ACC112 (cell line): ENCODE measurements at regions not wholly inside any gene's neighbourhood (a gene's known extent, or its start where the extent isn't known, plus 50 kb on each side); places are given as distances from the start of the nearest gene placed in this dataset.
A peak's percentile ranks its signal among the peaks of the same experiment; 100 is the strongest.
"Not testable (repeated sequence)": the region's sequence is repeated elsewhere in the genome, so short reads cannot be mapped to it uniquely, and the experiment has no call there.

Source experiments
- H2AFZ ChIP-seq: fragments of 200-600 bp; sonication (generic); one replicate; pipeline ENCODE4 v1.6.0; 2017; ENCODE audit warnings: antibody characterized with exemption, low read length; ENCODE audit not compliant: unreplicated experiment
- H3K27ac ChIP-seq: fragments of 200-600 bp; sonication (generic); 2 replicates; pipeline ENCODE4 v1.5.1; 2014; ENCODE audit warnings: low read depth, mild to moderate bottlenecking, antibody characterized with exemption, low read length, moderate library complexity
- H3K27me3 ChIP-seq: fragments of 200-600 bp; sonication (generic); 2 replicates; pipeline ENCODE4 v1.6.1; 2014; ENCODE audit warnings: mild to moderate bottlenecking, antibody characterized with exemption, low read length, moderate library complexity, mixed read lengths; ENCODE audit not compliant: insufficient read depth
- H3K36me3 ChIP-seq: fragments of 200-600 bp; sonication (generic); 2 replicates; pipeline ENCODE4 v1.6.1; 2016; ENCODE audit warnings: mild to moderate bottlenecking, antibody characterized with exemption, low read length, moderate library complexity, mixed read lengths; ENCODE audit not compliant: insufficient read depth
- H3K4me1 ChIP-seq: fragments of 200-600 bp; sonication (generic); one replicate; pipeline ENCODE4 v1.6.1; 2016; ENCODE audit warnings: low read length, mixed read lengths; ENCODE audit not compliant: insufficient read depth, unreplicated experiment, control insufficient read depth
- H3K4me3 ChIP-seq: fragments of 200-600 bp; sonication (generic); 2 replicates; pipeline ENCODE4 v1.5.1; 2014; ENCODE audit warnings: mild to moderate bottlenecking, low read depth, low read length
- H3K79me2 ChIP-seq: fragments of 200-600 bp; sonication (generic); one replicate; pipeline ENCODE4 v1.6.0; 2016; ENCODE audit warnings: low read length; ENCODE audit not compliant: control insufficient read depth, unreplicated experiment, insufficient read depth

DNA sequence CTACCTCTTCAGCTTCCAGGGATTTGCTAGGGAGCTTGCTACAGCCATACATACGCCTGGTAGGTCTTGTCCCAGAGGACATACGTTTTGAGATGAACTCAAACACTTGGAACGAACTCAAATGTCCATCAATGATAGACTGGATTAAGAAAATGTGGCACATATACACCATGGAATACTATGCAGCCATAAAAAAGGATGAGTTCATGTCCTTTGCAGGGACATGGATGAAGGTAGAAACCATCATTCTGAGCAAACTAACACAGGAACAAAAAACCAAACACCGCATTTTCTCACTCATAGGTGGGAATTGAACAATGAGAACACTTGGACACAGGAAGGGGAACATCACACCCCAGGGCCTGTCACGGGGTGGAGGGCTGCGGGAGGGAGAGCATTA is 68.6 kb upstream of the SGK1 start:
- H3K27me3 ChIP-seq, H3K4me3 ChIP-seq, H3K79me2 ChIP-seq, H3K4me1 ChIP-seq, H3K36me3 ChIP-seq, H3K27ac ChIP-seq, H2AFZ ChIP-seq: not testable (repeated sequence)

DNA sequence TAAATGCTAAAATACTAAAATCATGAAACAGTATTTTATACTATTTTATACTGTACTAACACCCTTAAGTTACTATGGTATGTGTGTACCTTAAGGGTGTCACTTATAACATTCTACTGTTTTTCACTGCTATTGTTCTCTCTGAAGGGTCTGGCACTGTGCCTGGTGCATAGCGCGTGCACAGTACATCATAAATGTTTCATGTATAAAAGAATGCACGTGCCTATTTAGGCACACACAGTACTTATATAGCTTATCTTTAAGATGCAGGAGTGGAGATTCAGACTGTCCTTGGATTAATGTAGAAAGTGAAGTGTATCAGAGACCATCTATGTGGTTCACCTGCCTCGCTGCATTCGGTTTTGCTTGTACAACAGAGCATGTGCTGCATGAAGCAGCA is 64.0 kb upstream of the SGK1 start:
- Histone ChIP-seq H3K79me2 (no peaks in the 10 kb centered on the region), H3K36me3 (no peaks in the 10 kb centered on the region), H3K27me3 (no peaks in the 10 kb centered on the region), H3K4me1 (no peaks in the 10 kb centered on the region), H3K4me3 (no peak overlapping the region), H2AFZ (no peak overlapping the region), H3K27ac (no peak overlapping the region)

DNA sequence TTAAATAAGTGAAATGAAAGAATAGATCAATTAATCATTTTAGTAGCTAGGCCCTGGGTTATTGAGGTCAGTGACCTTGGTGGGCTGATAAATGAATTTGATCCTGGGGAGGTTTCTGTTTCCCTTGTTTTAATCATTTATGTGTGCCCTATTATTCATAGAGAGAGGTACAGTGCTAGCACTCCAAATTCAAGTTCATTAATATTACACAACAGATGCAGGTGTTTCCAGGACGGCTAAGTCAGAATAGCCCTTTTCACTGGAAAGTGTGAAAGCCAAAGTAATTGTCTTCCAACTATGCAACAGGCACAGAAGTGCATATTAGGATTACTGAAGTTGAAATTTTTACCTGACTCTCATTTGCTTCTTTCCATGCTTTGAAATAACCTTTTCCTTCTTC is 61.7 kb upstream of the SGK1 start:
- no peak overlapping the region for H2AFZ ChIP-seq

DNA sequence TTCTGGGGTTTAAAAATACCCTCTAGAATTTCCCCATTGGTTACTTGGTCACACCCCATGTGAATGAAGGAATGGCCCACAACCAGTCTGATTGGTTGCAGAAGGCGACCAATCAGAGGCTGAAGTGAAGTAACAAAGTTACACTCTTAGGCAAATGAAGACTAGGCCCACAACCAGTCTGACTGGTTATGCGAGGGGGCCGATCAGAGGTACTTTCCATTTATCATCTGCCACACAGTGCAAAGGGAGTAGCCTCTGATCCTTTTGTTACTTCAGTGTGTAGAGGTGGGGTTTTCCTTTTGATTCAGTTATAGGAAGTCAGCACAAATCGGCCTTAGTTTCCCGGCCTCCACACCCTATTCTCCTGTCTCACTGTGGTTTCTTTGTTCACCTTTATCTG is 61.2 kb upstream of the SGK1 start:
- H3K4me3 ChIP-seq: no peak overlapping the region
- H3K27me3 ChIP-seq: no peaks in the 10 kb centered on the region
- H3K27ac ChIP-seq: no peak overlapping the region
- H3K36me3 ChIP-seq: no peaks in the 10 kb centered on the region
- peaks cover 7% of the 10 kb centered on the region for H3K4me1 ChIP-seq
- H2AFZ ChIP-seq: no peak overlapping the region
- H3K79me2 ChIP-seq: no peaks in the 10 kb centered on the region

More for the DNA sequence above, 61.7 kb upstream of the SGK1 start:
- H3K4me3 ChIP-seq: no peak overlapping the region
- peaks cover 3% of the 10 kb centered on the region for H3K4me1 ChIP-seq
- H3K79me2 ChIP-seq: no peaks in the 10 kb centered on the region
- no peaks in the 10 kb centered on the region for H3K36me3 ChIP-seq
- H3K27ac ChIP-seq: no peak overlapping the region
- H3K27me3 ChIP-seq: no peaks in the 10 kb centered on the region

DNA sequence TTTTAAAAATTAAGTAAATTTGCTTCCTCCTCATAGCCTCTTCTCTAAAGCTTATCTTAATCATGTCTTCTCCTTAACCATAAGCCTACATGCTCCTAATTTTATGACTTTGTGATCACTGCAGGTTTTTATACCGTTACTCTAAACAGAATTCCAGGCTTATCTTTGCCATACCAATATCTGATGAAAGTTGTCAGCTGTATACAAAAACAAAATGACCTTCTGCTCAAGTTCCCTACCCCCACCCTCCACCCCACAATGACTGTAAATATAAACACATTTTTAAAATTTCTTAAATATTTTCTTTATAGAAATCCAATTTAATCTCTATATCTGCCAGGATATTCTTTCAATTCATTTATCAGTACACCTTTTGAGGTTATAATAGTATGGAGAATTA is 60.5 kb upstream of the SGK1 start:
- Histone ChIP-seq H3K4me1 (peaks cover 11% of the 10 kb centered on the region), H3K27ac (no peak overlapping the region), H3K79me2 (no peaks in the 10 kb centered on the region), H3K36me3 (no peaks in the 10 kb centered on the region), H2AFZ (no peak overlapping the region), H3K27me3 (no peaks in the 10 kb centered on the region), H3K4me3 (no peak overlapping the region)

DNA sequence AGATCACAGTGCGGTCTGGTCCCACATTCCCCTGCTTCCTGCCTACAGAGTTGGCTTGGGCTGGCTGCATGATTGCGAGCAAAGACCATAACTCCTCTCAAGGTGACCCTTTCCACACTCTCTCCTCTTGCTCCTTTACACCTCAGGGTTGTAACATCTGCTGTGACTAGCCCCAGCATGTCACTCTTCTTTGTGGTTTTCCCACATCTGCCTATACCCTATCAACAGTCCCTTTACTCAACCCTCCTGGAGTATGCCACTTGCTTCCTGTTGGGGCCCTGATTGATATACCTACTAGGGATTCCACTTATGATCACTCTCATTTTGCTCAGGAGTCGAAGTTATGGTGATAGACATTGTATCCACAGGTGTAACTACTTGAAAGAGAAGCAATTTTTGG is 58.9 kb upstream of the SGK1 start:
- Histone ChIP-seq H3K4me3 (no peak overlapping the region), H3K27ac (no peak overlapping the region), H2AFZ (no peak overlapping the region), H3K36me3 (no peaks in the 10 kb centered on the region), H3K4me1 (peaks cover 22% of the 10 kb centered on the region), H3K27me3 (no peaks in the 10 kb centered on the region), H3K79me2 (no peaks in the 10 kb centered on the region)

DNA sequence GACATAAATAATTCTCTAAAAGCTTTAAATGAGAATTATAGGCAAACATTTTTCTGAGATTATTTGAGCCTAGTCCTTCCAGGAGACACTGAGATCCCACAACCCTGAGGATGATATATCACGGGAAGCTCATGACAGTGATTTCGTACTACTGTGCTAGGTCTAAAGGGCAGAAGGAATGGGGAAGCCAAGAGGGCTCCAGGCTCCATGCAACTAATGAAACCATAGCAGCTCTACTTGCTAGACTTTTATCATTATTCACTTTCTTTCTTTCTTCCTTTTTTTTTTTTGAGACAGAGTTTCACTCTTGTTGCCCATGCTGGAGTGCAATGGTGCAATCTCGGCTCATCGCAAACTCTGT is 57.3 kb upstream of the SGK1 start:
- H3K4me3 ChIP-seq: no peak overlapping the region
- no peaks in the 10 kb centered on the region for H3K79me2 ChIP-seq
- H3K27ac ChIP-seq: no peak overlapping the region
- peaks cover 22% of the 10 kb centered on the region for H3K4me1 ChIP-seq
- H3K36me3 ChIP-seq: no peaks in the 10 kb centered on the region
- H3K27me3 ChIP-seq: no peaks in the 10 kb centered on the region
- no peak overlapping the region for H2AFZ ChIP-seq

DNA sequence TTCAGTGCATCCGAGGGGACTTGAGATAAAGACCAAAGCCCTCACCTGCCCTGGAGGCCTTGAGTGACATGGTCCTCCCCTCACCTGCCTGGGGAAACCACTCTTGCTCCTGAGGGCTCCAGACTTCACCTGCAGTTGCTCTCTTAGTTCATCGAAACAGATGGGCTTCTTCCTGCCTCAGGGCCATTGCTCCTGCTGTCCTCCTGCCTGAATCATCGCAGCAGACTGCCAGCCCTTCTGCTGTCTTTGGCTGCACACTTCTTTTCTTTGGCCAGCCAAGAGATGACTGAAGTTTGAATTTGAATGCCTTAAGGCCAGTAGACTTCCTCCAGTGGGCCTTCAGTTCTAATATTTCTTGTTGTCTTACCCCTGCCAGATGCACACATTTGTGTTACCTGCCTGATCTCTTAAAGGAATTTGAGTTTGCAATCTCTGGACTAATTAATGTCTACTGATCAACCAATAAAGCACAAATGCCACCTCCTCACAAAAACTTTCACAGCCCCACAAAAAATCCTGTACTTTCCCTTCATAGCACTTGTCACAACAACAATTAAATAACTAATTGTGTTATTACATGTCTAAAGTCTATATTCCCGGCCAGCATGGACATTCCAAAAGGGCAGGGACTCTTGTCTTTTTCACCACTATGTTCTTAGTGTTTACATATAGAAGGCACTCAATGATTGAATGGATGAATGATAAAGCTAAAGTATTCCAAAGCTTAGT is 56.7 kb upstream of the SGK1 start:
- H3K4me3 ChIP-seq: no peak overlapping the region
- H2AFZ ChIP-seq: no peak overlapping the region

DNA sequence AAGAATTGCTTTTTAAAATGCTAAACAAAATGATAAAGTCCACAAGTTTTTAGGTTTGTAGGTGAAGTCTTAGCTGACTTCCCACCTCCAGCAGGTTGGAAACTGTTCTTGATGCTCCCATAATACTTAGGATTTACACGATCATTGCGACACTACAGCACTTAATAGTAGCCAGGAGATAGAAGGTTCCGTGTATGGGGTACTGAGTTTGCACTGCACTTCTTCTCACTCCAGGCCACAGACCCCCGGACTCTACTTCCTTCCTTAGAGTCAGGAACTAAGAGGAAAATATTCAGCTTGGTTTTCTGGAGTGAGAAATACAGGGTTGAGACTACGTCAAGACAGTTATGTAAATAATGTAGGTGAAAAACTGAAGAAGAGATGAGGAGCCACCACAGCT is 56.1 kb upstream of the SGK1 start:
- Histone ChIP-seq H3K36me3 (no peaks in the 10 kb centered on the region), H2AFZ (no peak overlapping the region), H3K4me1 (peaks cover 22% of the 10 kb centered on the region), H3K79me2 (no peaks in the 10 kb centered on the region), H3K27me3 (no peaks in the 10 kb centered on the region), H3K27ac (peak overlapping the region; percentile 93), H3K4me3 (no peak overlapping the region)

More for the DNA sequence above, 56.7 kb upstream of the SGK1 start:
- Histone ChIP-seq H3K27ac (0 out of 2 replicates have a peak overlapping the region, but pooled peaks have one; percentile 93), H3K4me1 (peaks cover 22% of the 10 kb centered on the region), H3K27me3 (no peaks in the 10 kb centered on the region), H3K79me2 (no peaks in the 10 kb centered on the region), H3K36me3 (no peaks in the 10 kb centered on the region)

DNA sequence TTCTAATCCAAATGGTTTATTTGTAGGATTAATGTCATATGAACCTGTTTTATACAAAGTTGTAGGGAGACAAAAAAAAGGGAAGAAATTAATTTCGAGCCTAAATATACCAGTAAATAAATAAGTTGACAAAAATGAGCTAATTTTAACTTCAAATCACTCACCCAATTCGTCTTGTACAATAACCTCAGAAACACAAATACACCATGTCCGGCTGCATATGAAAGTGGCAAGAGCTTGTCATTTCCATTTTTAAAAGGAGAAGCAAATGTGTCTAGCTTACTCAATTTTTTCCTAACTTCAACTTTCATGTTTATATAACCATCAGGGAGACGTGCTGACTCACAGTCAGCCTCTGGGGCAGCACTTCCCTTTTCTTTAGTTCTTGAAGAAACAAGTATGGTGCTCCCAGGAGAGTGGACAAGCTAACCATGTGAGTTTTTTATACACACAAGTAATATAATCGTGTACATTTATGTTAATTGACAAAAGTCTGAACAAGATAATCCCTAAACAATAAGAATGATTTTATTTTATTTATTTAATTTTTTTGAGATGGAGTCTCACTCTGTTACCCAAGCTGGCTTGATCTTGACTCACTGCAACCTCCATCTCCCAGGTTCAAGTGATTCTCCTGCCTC is 55.5 kb upstream of the SGK1 start:
- Histone ChIP-seq H3K27ac (peak overlapping the region; percentile 93), H3K4me1 (peaks cover 22% of the 10 kb centered on the region), H3K79me2 (no peaks in the 10 kb centered on the region), H3K4me3 (peak overlapping the region; percentile 56), H2AFZ (peak overlapping the region; percentile 45), H3K36me3 (no peaks in the 10 kb centered on the region), H3K27me3 (no peaks in the 10 kb centered on the region)

DNA sequence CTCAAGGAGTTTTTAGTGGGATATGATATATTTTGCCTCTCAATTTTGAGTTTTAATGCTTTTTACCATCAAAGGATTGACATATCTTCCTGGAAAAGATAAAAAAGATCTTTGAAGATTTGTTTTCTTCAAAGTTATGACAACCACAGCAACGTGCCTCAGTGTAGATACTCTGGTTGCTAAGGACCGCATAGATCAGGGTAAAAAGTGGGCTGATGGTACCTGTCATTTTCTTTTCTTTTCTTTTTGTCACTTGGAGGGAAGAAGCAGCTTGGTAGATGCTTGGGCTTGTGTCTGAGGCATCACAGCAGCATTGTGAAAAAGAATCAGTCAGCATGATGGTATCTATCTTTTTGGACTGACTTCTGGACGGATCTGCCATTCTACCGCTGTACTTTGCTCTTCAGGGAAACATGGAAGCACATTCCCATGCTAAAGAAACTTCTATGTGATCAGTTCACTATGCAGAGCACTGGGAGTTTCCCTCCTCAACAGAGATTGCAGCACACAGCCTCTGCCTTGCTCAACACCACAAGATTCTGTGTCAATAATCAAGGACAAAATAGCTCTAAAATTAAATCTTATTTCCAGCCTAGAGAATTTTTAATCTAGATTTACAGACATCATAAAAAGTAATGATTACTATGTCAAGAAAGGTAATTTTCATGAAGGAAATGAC is 54.8 kb upstream of the SGK1 start:
- Histone ChIP-seq H3K36me3 (no peaks in the 10 kb centered on the region), H3K79me2 (no peaks in the 10 kb centered on the region), H3K27ac (peak overlapping the region; percentile 93)

More for the DNA sequence above, 54.8 kb upstream of the SGK1 start:
- Histone ChIP-seq H3K4me3 (peak overlapping the region; percentile 56), H2AFZ (peak overlapping the region; percentile 45), H3K4me1 (peaks cover 22% of the 10 kb centered on the region), H3K27me3 (no peaks in the 10 kb centered on the region)
